ENCODE measurements at regions not wholly inside any gene's neighbourhood (a gene's known extent, or its start where the extent isn't known, plus 50 kb on each side); places are given as distances from the start of the nearest gene placed in this dataset.

DNA sequence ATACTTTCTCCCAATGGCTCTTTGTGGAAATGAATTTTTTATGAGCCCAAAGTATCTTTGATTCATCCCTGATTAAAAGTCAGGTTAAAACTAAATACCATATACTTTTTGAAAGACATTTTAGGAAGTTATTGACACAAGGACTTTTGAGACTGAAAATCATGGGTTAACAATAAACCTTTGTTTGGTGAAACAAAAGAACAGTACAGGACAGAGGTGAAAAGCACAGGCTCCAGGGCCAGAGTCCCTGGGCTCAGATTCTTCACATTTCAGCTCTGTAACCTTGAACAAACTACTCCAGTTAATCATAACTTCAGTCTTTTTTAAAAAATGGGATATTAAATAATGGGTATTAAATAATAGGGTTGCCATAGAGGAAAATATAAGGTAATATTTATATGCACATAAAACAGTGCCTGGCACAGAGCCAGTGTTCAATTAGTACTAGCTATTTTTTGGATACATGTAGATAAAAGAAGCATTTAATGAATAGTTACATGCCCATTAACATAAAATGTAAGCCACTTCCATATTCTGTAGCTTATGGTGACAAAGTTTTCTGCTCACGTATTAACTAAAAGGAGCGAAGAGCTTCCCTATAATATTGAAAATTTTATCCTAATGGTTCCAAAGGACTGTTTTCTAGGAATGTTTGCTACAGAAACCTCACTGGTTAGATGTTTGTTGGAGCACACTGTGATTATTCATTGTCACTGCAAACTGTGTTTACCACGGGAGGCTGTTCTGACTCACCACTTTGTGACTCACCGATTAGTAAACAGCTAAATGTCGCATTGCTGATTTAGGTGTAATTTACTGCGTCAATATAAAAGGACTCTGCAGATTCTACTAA, 255.4 kb downstream of the DAD1 start:
- no peak for DNase-seq

DNA sequence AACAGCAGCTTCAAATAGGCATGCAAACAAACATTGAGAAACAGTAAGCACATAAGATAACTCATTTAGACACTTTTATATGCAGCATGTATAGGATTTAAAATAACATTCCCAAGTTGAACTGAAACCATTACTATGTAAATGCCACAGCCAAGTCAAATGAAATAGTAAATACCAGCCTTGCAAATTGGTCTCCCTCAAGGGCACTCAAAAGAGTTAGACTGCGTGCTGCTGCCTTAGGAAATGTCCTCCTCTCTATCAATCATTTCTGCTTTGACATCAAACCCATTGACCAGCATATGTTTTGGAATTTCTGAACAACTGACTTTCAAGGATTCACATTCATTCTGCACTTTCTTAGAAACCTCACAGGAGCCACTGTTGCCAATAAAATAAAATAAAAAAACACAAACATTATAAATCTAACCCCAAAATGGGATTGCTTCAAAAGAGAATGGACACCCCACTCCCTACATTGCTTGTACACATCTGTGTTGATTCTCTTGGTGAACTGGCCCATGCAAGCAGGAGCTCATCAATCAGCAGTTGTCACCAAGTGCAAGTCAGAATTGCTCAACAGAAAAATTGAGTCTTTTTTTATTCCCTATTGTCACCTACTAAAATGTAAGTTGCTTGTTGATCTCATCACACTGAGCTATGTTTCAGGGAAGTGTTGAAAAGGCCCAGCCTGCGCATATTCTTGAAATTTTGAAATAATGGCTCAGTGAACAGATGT, 256.2 kb downstream of the DAD1 start:
- DNase-seq: no peak

DNA sequence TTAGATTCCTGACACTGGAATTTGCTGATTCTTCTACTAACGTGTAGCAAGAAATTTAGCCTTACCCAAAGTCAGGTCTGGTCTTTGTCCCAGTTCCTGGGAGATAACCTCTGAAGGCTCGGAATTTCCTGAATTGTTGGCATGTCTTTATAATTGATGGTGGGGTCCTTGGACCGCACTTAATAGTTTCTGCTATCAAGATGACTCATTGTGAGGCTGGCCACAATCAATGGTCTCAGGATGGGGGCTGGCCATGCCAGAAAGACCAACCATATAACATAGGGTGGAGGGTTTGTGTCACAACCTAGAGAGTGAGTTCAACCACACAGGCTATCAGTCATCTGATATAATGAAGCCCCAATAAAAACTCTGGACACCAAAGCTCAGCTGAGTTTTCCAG, 259.7 kb downstream of the DAD1 start:
- DNase-seq: no peak

DNA sequence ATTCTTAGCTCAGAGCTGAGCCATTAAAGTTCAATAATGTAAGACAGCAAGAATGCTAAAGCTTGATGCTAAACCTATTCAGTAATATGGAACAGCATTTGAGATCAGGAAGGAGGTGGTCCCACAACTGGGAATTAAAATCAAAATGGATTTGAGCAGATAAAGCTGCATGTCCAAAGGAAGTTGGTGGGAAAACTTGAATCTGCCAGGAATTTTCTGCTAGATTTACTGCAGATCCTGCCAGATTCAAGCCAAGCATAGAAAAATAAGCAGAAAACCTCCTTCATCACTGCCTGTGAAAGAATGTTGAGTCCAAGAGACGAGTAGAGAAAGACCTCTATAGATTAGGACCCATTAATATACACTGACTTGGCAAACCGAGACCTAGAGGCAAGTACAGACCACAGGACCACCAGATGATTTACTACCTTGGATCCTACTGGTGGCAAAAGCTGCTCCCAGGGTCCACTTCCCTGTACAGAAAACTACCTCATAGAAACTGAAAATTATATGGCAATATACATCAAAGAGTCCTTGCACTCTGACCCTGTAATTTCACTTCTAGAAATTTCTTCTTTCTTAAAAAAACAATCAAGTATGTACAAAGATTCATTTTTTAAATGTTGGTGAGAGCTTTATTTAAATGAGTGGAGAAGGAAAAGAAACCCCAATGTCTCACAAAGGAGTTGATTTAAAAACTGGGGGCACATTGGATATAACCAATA, 263.2 kb downstream of the DAD1 start:
- no peak for DNase-seq

DNA sequence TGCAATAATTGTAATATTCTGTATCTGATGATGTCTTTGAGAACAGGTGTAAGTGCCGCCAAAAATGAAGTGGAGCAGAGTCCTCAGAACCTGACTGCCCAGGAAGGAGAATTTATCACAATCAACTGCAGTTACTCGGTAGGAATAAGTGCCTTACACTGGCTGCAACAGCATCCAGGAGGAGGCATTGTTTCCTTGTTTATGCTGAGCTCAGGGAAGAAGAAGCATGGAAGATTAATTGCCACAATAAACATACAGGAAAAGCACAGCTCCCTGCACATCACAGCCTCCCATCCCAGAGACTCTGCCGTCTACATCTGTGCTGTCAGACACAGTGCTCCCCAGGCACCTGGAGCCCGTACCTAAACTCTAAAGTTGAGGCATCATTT, 268.7 kb downstream of the DAD1 start:
- no peak for DNase-seq

DNA sequence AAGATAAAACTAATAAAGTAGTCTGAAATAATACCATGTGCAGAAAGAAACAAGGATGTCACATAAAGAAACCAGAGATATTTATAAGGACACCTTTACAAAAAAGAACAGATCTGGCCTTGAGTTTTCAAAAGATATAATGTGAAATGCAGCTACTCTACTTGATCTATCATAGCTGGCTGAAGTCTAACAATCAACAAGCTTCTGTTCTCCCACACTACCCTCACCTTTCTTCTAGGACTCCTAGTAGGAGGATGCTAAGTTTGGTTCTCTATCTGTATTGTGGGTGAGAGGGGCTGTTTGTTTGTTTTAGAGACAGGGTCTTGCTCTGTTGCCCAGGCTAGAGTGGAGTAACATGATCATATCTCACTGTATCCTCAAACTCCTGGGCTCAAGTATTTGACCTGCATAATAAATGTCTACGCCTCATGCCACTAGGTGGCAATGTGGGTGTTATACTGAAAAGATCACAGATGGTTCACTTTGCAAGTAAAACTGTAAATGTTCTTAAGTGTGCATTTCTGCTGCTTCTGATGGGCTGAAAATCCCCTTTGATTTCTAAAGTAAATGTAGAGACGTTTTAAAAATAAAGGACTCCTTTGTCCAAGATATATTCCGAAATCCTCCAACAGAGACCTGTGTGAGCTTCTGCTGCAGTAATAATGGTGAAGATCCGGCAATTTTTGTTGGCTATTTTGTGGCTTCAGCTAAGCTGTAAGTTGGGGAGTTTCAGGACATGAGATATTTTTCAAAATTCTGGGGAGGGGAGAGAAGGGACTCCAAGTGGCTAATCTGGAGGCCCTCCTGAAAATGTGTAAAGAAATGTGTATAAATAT, 269.3 kb downstream of the DAD1 start:
- DNase-seq: peak; percentile 4

DNA sequence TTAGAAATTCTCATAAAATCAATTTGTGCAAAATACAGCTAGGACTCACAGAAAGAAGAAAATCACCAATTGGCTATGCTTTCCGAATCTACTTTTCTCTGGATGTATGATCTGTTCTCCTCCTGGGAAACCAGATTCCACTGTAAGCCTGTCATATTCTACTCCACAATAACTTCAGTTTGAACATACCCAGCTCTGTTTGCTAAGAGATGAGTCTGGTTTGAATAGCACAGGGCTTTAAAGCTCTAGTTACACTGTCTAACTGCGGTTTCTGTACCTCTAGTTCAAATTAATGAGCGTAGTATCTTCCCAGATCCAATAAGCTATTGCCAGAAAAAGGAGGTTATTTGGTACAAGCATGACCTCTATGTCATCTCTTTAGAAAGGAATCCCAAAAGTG, 270.1 kb downstream of the DAD1 start:
- DNase-seq: no peak

DNA sequence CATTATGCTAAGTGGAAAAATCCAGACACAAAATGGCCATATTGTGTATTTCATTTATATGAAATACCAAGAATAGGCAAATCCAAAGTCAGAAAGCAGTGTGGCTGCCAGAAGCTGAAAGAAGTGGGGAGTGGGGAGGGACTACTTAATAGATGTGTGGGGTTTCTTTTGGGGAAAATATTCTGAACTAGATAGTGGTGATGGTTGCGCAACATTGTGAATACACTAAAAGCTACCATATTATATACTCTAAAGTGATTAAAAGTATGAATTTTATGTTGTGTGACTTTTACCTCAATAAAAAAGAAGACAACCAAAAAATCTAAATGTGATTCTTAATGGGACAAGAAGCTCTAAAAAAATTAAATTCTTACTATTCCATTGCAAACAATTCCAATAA, 272.6 kb downstream of the DAD1 start:
- DNase-seq: no peak

DNA sequence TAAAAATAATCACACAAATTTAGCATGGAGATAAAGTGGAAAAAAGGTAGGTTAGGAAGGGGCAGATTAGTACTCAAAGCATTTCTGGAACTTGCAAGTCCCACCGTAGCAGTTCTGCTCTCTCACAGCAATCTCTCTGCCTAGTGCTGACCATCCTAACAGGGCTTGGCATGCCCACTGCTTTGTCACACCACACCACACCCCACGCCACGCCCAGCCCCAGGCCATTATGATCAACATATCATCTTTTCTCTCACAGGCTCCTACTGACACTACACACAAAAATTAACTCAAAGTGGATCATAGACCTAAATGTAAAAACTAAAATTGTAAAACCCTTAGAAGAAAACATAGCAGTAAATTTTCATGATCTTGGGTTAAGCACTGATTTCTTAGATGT, 273.7 kb downstream of the DAD1 start:
- DNase-seq: no peak

DNA sequence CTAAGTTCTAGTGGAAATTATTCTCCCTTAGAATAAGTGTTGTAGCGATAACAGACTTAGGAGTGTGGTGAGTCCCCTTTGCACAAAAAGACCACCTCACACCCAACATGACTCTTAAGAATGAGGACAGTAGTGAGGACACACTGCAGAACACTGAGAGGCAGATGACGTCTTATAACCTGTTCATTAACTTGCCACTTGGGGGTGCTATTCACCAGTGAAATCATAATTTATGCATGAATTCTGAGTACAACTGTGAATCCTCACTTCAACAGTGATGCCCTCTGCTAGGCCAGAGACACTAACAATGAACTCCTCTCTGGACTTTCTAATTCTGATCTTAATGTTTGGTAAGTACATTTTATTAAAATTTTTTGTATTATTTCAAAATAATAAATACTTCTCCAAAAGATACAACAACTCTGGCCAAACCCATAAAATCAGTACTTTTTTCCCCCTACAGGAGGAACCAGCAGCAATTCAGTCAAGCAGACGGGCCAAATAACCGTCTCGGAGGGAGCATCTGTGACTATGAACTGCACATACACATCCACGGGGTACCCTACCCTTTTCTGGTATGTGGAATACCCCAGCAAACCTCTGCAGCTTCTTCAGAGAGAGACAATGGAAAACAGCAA, 274.7 kb downstream of the DAD1 start:
- DNase-seq: no peak

DNA sequence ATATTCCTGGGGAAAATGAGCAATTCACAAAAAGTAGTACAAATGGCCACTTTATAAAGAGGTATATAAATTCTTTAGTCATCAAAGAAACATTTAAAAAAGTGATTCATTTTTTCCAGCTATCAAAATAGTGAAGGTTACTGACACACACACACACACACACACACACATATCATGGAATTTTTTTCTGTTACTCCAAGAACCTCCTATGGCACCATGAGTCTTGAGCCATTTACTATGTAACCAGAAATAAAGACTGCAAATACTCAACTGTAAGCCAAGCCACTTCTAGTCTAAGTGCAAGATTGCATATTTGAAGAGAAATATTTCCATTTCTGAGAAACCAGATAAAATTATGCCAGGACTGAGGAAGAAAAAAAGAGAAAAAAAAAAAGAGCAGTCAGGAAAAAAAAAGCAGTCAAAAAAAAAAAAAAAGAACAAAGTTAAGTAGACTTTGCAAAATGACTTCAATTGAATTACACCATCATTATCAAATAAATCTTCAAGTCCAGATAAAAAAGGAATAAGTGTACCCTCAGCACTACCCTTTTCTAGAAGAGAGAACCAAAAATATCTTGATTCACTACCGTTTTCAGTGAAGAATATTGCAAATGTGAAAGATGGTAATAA, 275.7 kb downstream of the DAD1 start:
- DNase-seq: no peak

DNA sequence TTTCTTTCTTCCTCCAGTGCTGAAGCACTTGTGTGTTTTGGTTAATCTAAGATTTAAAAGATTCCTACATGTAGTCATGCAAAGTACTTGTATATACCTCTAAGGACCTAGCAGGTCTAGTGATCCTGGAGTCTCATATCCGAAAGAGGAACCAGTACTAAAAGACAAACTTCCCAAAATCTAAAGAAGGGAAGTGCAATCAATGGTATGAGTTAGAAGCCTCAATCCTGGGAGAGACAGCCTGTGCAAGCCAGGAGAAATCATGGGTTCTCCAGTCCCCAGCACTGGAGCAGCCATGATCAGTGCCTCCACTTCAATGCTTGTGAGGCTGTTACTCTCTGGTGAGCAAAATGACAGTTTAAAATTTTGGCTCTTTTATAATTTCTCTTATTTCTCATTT, 277.4 kb downstream of the DAD1 start:
- DNase-seq: no peak

DNA sequence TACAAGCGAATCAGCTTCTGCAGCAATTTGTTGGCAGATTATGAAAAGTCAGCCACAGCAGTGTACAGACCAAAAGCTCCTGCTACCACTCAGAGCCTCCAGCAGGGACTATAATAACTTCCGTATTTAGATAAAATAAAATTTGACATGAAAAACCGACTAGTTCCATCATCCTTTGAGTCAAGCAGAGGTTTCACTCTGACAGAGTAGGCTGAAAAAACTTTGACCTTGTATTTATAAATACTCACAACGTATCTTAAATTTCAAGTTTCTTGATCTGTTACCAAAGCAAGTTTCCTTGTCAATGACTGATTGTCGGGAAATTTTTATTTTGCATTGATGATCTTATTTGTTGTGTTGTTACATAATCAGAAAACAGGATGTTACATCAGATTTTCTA, 283.4 kb downstream of the DAD1 start:
- DNase-seq: no peak

DNA sequence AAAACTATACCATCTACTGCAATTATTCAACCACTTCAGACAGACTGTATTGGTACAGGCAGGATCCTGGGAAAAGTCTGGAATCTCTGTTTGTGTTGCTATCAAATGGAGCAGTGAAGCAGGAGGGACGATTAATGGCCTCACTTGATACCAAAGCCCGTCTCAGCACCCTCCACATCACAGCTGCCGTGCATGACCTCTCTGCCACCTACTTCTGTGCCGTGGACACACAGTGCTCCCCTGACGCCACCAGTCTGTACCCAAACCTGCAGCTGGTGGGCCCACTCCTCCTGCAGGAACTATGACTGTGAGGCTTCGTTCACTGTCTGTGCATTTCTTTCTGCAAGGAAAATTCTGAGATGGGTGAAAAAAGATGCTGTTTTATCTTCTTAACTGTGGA, 284.7 kb downstream of the DAD1 start:
- no peak for DNase-seq

DNA sequence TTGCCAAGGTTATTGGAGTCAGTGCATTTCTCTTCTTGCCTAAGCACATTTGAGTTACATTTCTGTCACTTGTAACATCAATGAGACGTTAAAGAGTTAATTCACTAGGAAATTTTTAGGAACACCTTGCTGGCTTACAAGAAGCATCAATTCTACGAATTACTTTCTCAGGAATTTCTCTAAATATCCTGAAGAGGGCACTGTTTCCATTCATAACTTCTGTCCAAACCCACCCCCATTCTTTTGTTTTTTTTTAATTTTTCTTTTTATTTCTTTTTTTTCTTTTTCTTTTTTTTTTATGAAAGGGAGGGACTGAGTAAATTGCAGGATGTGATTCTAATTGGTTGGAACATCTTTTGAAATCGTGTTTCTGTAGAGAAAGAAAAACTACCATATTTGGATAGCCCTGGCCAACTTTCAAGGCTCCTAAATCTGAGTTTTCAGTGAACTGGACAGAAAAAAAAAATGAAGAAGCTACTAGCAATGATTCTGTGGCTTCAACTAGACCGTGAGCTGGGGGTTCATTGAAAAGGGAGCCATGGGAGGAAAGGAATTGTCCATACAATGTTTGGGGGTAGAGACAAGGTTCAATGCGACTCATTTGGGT, 285.3 kb downstream of the DAD1 start:
- no peak for DNase-seq

DNA sequence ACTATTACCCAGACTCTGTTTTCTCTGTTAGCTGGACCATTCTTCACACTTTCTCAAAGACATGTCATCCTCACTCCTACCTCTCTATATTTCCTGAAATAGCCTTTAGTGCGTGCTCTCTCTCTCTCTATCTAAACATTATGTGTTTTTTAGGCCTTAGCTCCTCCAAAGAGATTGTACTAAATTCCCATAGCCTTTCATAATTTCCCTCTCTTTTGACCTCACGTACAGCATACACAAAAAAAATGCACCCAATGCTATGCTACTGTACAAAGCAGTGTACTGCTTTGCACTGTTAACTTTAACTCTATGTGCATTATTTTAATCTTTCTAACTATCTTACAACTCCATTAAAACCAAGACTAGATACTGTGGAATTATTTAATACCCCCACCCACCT, 288.4 kb downstream of the DAD1 start:
- DNase-seq: no peak

DNA sequence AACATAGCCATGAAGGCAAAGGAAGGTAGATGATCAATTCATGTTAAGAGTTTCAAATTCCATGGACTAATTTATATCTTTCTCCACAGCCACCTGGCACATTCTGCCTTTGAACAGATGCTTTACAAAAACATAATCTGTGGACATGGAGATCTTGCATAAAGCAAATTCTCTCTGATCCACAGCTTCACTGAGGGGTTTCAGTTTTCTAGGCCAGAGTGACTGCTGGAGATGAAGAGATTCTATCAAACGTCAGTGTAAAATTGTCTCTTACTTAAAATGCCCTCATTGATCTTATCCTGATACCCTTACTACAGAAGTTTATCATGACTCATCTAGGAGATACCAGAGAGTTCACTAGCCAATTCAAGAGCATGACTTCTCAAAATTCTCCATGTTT, 291.6 kb downstream of the DAD1 start:
- DNase-seq: no peak

DNA sequence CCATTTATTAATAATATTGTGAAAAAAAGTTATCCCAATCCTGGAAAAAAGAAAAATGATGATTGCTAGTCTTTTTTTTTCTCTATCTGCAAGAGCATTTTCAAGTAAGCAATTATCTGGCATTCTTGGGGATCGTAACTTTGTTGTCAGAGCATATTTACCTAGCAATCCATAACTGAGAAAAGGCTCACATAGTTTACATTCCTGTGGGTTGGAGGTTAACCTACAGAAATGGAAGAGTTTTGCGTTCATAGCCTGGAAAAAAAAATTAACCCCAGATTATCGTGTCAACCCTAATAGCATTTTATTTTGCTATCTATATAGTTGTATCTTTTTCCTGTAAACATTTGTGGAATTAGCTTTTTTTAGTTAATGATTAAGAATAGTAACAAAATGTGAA, 292.3 kb downstream of the DAD1 start:
- DNase-seq: no peak

DNA sequence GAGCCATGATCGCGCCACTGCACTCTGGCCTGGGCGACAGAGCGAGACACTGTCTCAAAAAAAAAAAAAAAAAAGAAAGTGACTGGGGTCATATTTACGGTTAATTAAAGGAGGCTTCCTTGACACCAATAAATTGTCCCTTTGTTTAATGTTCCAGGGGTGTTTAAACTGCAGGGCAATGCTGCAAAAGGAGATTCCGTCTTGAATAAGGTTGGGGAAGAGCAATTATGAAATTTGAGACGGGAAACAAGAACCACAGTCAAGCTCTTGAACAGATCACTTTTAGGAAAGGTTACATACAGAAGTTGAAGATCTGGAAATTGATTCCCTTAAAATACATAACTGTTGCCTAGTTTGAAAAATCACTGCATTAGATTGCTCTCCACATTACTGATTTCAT, 292.9 kb downstream of the DAD1 start:
- DNase-seq: no peak

DNA sequence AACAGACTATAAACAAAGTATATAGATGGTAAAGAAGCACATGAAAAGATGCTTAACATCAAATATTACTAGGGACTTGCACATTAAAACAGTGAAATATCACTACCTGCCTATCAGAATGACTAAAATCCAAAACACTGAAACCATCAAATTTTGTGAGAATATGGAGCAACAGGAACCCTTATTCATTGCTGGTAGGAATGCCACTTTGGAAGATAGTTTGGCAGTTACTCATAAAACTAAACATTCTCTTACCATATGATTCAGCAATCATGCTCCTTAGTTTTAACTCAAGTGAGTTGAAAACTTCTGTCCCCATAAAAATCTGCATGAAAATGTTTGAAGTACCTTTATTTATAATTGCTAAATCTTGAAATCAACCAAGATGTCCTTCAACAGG, 297.6 kb downstream of the DAD1 start:
- DNase-seq: no peak

DNA sequence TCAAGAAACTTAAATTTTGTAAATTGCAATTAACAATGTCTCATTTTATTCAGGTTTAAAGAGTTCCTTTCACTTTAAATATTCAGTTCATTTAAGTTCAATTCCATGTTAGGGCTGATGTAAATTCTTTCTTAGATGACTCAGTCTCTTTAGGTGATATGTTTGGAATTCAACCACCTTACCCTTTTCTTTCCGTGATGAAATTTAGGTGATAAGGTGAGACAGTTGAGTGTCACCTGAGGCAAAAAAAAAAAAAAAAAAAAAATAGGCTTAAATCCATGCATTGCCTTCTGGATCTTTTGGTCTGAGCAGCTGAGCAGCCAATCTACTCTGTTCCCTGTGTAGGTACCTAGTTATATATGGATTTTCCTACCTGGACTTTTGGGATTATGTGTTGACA, 299.5 kb downstream of the DAD1 start:
- DNase-seq: no peak

DNA sequence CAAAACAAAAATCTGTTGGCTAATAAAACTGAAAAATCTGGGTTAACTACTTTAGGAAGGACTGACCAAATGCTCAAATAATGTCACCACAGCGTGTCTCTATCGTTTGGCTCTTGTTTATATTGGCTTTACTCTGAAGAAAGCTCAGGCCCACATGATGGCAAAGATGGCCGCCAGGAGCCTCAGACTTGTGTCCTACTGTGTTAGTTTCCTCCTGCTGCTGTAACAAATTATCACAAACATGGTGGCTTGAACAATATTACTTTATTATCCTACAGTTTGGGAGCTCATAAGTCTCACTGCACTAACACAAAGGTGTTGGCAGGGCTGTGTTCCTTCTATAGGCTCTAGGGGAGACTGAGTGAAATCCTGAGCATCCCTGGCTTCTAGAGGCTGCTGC, 303.0 kb downstream of the DAD1 start:
- DNase-seq: no peak
